Astrocyte of the spinal cord (primary cell): ENCODE measurements at regions not wholly inside any gene's neighbourhood (a gene's known extent, or its start where the extent isn't known, plus 50 kb on each side); places are given as distances from the start of the nearest gene placed in this dataset.
A peak's percentile ranks its signal among the peaks of the same experiment; 100 is the strongest.

ENCODE experiments used
- DNase-seq: peaks from one replicate; pipeline ENCODE4 v3.0.0; 2011; ENCODE audit warnings: low read depth, low spot score
- H3K4me3 ChIP-seq: 2 replicates; pipeline ENCODE4 v1.5.1; 2011; ENCODE audit warnings: low read depth, mild to moderate bottlenecking, low read length, moderate library complexity
- CTCF ChIP-seq: IDR thresholded peaks from 2 replicates; pipeline ENCODE4 v1.5.1; 2012; ENCODE audit warnings: low read depth, mild to moderate bottlenecking, low read length, inconsistent platforms
- in situ Hi-C: cut with HindIII; loops from 2 replicates; pipeline ENCODE4 v1.10.0; 2017; ENCODE audit warnings: low sequenced_read_pairs

GRCh38 chr3:182608832-182609231 lies 184.5 kb upstream of the ATP11B start:
- no peak overlapping the region for H3K4me3 ChIP-seq
- in situ Hi-C loops = no loop called here
- DNase-seq = no peak

GRCh38 chr3:182609575-182610156 lies 183.6 kb upstream of the ATP11B start:
- in situ Hi-C loops = no loop called here
- DNase-seq = no peak
- no peak for TF ChIP-seq CTCF
- H3K4me3 ChIP-seq = no peak overlapping the region

More at GRCh38 chr3:182608832-182609231, 184.5 kb upstream of the ATP11B start:
- TF ChIP-seq CTCF = no peak

GRCh38 chr3:182612332-182612731 lies 181.0 kb upstream of the ATP11B start:
- no peak overlapping the region for H3K4me3 ChIP-seq
- in situ Hi-C loops = no loop called here
- TF ChIP-seq CTCF = no peak
- no peak for DNase-seq

- no peak for TF ChIP-seq CTCF
- in situ Hi-C loops = no loop called here
- H3K4me3 ChIP-seq = no peak overlapping the region
- no peak for DNase-seq
Measured at GRCh38 chr3:182617500-182617899, 175.8 kb upstream of the ATP11B start.

- in situ Hi-C loops = no loop called here
- H3K4me3 ChIP-seq = no peak overlapping the region
- DNase-seq = peak; percentile 63
- TF ChIP-seq CTCF = peak; percentile 59
Measured at GRCh38 chr3:182618085-182618732, 175.1 kb upstream of the ATP11B start.

- DNase-seq = peak; percentile 72
- no peak for TF ChIP-seq CTCF
- in situ Hi-C loops = no loop called here
- no peak overlapping the region for H3K4me3 ChIP-seq
Measured at GRCh38 chr3:182618981-182619591, 174.2 kb upstream of the ATP11B start.
